NCI-H69 (cell line): ENCODE measurements at regions not wholly inside any gene's neighbourhood (a gene's known extent, or its start where the extent isn't known, plus 50 kb on each side); places are given as distances from the start of the nearest gene placed in this dataset.
"Not testable (repeated sequence)": the region's sequence is repeated elsewhere in the genome, so short reads cannot be mapped to it uniquely, and the experiment has no call there.

Experiments used
- DNase-seq: peaks from one replicate; lab custom pipeline; 2025; lab: John Stamatoyannopoulos, UW

GRCh38 chr3:95476534-95476933 lies 1337.9 kb upstream of the EPHA6 start:
- DNase-seq, result no peak

DNA sequence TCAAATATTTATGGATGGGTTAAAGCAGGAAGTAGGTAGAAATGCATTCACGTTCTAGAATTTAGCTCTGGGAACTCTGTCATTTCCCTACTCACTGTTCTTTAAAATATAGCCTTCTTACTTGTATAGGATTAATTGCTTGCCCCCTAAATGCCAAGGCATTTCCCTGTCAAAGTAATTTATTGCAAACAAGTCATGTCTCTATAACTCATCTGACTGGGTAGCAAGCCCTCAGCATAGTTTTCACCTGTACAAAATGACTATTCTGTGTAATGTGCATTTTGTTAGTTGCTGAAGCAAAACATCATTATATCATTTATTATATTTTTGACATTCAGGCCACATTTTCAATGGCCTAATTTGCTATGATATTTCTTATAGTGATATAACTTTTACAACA lies 1308.2 kb upstream of the EPHA6 start:
- no peak for DNase-seq

- no peak for DNase-seq
Observed at GRCh38 chr3:95508124-95508523, 1306.3 kb upstream of the EPHA6 start.

- no peak for DNase-seq
Observed at GRCh38 chr3:95511828-95512227, 1302.6 kb upstream of the EPHA6 start.

DNA sequence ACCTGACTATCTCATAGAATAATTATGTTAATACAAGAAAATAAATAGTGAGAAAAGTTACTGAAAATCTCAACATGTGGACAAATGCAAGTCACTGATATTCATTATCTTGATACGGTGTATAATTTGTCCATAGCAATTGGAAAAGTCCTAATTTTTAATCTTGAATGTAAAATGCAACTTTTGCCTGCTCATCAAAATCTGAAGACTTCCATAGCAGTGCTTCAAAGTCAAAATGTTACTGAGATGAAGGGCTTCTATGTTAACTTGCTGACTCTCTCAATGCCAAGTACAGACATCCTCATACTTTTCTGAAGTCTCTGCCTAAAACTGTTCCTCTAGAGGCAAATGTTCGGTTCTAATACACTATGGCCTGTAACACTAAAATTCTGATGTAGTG lies 1300.1 kb upstream of the EPHA6 start:
- DNase-seq, result no peak

- no peak for DNase-seq
Observed at GRCh38 chr3:95521396-95521795, 1293.0 kb upstream of the EPHA6 start.

GRCh38 chr3:95522449-95522848 lies 1291.9 kb upstream of the EPHA6 start:
- DNase-seq, result no peak

GRCh38 chr3:95539950-95540483 lies 1274.4 kb upstream of the EPHA6 start:
- no peak for DNase-seq

- DNase-seq, result no peak
Observed at GRCh38 chr3:95565502-95565901, 1248.9 kb upstream of the EPHA6 start.

DNA sequence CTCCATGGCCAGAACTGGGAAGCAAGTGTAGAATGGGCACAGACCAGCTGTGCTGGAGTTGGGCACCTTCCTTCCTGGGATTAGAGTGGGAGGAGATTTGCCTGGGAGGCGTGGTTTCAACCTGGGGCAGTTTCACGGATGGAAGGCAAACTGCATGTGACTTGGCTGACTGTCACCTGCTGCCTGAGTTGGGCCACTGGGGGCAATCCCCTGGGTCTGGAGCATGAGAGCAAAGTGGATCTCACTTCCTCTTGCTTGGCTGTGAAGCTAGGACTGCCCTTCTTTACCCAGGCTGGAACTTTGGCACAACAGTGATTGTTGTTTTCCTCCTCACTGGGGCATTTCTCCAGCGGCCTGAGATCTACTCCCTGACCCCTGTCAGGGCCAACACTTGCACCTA lies 1247.0 kb upstream of the EPHA6 start:
- DNase-seq, result no peak

DNA sequence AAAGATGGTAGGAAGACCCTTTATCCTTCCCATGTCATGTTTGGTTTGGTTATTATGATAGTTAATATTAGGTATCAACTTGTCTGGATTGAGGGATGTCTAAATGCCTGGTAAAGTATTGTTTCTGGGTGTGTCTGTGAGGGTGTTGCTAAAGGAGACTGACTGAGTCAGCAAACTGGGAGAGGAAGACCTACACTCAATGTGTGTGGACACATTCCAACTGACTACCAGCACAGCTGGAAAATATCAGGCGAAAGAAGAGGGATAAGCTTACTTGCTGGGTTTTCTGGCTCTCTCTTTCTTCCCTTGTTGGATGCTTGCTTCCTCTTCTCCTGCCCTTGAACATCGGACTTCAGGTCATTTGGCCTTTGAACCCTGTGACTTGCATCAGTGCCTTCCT lies 1227.6 kb upstream of the EPHA6 start:
- DNase-seq, result no peak

DNA sequence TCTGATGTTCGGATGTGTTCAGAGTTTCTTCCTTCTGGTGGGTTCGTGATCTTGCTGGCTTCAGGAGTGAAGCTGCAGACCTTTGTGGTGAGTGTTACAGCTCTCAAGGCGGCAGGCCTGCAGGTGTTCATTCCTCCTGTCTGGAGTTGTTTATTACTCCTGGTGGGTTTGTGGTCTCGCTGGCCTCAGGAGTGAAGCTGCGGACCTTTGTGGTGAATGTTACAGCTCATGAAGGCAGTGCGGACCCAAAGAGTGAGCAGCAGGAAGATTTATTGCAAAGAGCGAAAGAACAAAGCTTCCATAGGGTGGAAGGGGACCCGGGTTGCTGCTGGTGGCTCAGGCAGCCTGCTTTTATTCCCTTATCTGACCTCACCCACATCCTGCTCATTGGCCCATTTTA lies 1226.8 kb upstream of the EPHA6 start:
- DNase-seq, result not testable (repeated sequence)

GRCh38 chr3:95588473-95588872 lies 1225.9 kb upstream of the EPHA6 start:
- no peak for DNase-seq

DNA sequence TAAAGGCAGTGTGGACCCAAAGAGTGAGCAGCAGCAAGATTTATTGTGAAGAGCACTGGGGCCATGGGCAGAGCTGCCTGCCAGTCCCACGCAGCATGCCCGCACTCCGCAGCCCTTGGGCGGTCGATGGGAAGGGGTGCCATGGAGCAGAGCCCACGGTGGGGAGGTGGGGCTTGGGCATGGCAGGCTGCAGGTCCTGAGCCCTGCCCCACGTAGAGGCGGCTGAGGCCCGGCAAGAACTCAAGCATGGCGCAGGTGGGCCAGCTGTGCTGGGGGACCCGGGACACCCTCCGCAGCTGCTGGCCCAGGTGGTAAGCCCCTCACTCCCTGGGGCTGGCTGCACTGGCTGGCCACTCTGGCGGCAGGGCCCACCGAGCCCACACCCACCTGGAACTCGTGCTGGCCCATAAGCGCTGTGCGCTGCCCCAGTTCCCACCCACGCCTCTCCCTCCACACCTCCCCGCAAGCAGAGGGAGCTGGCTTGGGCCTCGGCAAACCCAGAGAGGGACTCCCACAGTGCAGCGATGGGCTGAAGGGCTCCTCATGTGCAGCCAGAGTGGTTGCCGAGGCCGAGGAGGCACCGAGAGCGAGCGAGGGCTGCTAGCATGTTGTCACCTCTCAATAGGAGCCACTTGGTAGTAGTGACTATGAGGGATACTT lies 1218.8 kb upstream of the EPHA6 start:
- no peak for DNase-seq

DNA sequence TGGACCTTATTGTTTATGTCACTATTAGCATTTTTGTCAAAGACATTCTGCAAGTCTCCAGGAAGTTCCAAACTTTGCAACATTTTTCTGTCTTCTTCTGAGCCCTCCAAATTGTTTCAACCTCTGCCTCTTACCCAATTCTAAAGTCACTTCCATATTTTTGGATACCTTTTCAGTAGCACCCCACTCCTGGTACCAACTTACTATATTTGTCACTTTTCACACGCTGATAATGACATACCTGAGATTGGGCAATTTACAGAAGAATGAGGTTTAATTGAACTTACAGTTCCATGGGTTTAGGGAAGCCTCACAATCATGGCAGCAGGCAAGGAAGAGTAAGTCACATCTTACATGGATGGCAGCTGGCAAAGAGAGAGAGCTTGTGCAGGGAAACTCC lies 1206.5 kb upstream of the EPHA6 start:
- DNase-seq, result no peak

GRCh38 chr3:95609411-95609810 lies 1205.0 kb upstream of the EPHA6 start:
- no peak for DNase-seq

- DNase-seq, result no peak
Observed at GRCh38 chr3:95612611-95613010, 1201.8 kb upstream of the EPHA6 start.

- no peak for DNase-seq
Observed at GRCh38 chr3:95613993-95614392, 1200.4 kb upstream of the EPHA6 start.

DNA sequence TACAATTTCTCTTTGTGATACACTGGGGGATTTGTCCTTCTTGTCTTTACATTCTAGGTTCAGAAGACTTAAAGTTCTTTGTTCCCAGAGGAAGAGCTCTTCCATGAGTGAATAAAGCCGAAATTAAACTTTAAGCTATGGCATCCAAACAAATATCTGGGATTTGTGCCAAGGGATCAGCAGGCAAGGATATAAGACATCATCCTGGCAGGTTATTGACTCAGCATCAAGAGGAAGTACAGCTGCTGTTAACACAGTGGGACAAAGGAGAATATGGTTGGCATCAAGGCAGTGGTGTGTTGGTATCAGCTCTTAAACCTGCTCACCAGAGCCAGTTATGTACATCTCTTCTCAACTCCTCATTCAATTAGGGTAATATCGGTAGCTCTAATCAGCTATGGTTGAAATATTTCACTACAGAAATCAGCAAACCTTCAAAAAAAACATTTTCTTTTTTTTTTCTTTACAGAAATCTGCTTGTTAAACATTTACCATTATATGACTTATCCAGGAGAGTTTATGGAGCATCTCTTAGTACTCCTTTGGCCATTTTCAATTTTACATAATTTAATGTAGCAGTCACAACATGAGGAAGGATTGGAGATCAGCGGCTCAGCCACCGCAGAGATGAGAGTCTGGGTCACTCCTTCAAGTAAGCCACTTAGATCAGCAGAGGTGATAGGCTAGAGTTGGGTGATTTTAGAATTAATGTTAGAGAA lies 1198.6 kb upstream of the EPHA6 start:
- DNase-seq, result peak; percentile 22

DNA sequence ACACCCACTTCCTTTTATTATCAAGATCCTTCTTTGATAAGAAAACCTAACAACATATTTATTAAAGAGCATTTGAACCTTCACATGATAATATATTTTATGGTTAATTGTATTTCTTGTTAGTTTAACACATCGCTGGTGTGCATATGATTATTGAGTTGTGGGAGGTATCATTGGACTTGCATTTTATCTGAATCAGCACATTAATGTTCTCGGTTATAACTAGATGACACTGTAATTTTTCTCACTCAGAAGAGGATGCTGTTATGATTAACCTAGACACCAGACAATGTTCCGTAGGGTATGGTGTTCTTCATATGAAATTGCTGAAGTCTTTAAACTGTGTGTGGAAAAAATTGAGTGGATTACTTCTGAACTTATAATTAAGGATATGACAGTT lies 1188.3 kb upstream of the EPHA6 start:
- DNase-seq, result no peak

DNA sequence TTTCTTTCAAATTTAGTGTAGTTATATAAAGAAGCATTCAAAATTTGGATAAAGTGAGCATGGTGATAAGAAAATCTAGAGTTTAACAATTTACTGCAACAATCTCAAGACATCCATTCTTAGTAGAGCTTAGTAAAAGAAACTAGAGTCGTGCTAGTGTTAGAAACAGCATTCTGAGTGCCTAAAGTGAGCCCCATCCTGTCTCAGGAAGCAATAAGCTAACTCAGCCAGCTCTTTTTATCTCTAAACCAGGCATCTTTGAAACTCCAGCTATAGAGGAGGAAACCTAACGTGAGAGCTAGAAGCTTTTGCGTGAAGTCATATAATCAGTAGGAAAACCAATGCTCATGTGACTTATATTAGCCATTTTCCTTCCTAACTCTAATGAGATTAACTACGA lies 1187.1 kb upstream of the EPHA6 start:
- DNase-seq, result peak; percentile 5

GRCh38 chr3:95627697-95628096 lies 1186.7 kb upstream of the EPHA6 start:
- DNase-seq, result no peak

DNA sequence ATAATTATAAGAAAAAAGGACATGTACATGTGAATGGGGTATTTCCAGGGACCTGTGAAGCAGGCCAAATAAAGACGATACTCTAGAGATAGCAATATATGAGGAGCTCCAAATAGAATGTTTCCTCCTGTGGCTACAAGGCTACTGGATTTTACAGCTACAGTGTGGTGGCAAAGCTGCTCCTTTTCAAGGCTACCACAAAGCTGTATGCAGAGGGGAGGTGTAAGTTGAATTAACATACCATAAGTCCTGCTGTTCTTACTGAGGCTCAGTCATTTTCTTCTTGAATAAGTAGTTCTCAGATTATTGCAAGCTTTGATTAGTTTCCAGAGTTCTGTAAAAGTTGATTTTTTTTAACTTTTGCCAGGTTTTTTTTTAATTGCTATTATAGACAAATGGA lies 1184.6 kb upstream of the EPHA6 start:
- DNase-seq, result peak; percentile 13

GRCh38 chr3:95645291-95645690 lies 1169.1 kb upstream of the EPHA6 start:
- no peak for DNase-seq
